Colonic mucosa (tissue), 4 donors: ENCODE measurements at regions not wholly inside any gene's neighbourhood (a gene's known extent, or its start where the extent isn't known, plus 50 kb on each side); places are given as distances from the start of the nearest gene placed in this dataset.

ENCODE experiments used
- DNase-seq: peaks from one replicate; pipeline ENCODE4 v3.0.0-alpha.2; 2020
- H3K27ac ChIP-seq: fragments of 200-600 bp; one replicate; pipeline ENCODE4 v1.8.0; 2021
- H3K27me3 ChIP-seq: fragments of 200-600 bp; one replicate; pipeline ENCODE4 v1.8.0; 2021
- H3K36me3 ChIP-seq: fragments of 200-600 bp; one replicate; pipeline ENCODE4 v1.8.0; 2021
- H3K4me1 ChIP-seq: fragments of 200-600 bp; one replicate; pipeline ENCODE4 v1.8.0; 2021; ENCODE audit warnings: mild to moderate bottlenecking
- H3K4me3 ChIP-seq: fragments of 200-600 bp; one replicate; pipeline ENCODE4 v1.8.0; 2021
- H3K9ac ChIP-seq, 2 donors: one replicate each; pipeline ENCODE4 v1.7.0; 2013; ENCODE audit warnings: control low read depth in 2 of 2, low read depth in 2 of 2, low read length in 2 of 2
- H3K9me3 ChIP-seq: fragments of 200-600 bp; one replicate; pipeline ENCODE4 v1.8.0; 2021
- intact Hi-C: fragments of 100-400 bp; cut with DNase I; formaldehyde crosslinking; loops from one replicate; pipeline ENCODE4 v1.14.1; 2022
- TF ChIP-seq, protein P1 (sequence below): fragments of 200-600 bp; IDR thresholded peaks from one replicate; pipeline ENCODE4 v1.8.0; 2022; ENCODE audit warnings: antibody characterized with exemption, mild to moderate bottlenecking
- donor health status: healthy.
- donor health status: DM: no; HTN: no; CAD: no.
- donor health status: DM: no; HTN: no; CAD: no.

DNA sequence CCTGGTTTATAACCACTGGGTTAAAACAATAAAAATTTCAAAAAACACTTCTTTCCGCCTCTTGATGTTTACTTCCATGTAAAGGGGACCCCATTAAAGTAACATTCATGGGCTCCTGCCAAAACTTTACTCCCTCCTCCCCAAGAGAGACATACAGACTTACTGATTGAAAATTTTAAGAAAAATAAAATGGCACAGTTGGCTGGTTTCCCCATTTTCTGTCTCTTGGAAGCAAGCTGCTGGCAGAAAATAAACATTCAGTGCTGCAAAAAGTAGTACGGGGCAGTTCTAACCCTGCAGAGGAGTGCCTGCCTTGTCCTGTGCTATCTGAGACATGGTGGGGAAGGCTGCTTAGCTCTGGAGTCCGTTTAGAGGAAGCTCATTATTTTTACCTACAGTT is 187.3 kb upstream of the INTU start:
- no peaks in the 10 kb centered on the region for H3K36me3 ChIP-seq
- H3K9ac ChIP-seq: no peak overlapping the region
- TF ChIP-seq, protein P1, sequence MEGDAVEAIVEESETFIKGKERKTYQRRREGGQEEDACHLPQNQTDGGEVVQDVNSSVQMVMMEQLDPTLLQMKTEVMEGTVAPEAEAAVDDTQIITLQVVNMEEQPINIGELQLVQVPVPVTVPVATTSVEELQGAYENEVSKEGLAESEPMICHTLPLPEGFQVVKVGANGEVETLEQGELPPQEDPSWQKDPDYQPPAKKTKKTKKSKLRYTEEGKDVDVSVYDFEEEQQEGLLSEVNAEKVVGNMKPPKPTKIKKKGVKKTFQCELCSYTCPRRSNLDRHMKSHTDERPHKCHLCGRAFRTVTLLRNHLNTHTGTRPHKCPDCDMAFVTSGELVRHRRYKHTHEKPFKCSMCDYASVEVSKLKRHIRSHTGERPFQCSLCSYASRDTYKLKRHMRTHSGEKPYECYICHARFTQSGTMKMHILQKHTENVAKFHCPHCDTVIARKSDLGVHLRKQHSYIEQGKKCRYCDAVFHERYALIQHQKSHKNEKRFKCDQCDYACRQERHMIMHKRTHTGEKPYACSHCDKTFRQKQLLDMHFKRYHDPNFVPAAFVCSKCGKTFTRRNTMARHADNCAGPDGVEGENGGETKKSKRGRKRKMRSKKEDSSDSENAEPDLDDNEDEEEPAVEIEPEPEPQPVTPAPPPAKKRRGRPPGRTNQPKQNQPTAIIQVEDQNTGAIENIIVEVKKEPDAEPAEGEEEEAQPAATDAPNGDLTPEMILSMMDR: no peak
- H3K4me1 ChIP-seq: no peaks in the 10 kb centered on the region
- no peak for DNase-seq
- no peaks in the 10 kb centered on the region for H3K9me3 ChIP-seq
- no peaks in the 10 kb centered on the region for H3K27me3 ChIP-seq
- intact Hi-C loops: no loop called here
- no peak overlapping the region for H3K27ac ChIP-seq
- no peak overlapping the region for H3K4me3 ChIP-seq

DNA sequence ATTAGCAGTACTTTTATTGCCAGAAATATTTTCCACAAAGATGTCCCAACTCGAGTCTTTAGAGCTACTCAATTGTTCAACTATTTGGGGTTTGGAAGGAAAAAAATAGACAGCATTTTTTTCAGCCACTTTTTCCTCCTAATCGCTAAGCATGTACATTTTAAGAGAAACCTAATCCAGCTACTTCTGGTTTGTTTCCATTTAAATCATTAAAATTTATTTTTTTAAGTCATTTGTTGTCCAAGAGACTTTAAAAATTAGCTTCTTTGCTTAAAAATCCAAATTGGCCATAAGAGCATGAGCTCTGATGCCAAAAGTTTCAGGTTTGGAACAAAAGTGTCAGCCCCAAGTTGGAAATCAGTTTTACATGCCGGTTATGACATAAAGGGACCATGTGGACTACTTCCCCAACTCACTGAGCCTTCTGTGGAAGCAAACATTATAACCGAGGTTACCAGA is 186.3 kb upstream of the INTU start:
- no peak for DNase-seq
- H3K4me1 ChIP-seq: no peaks in the 10 kb centered on the region
- no peaks in the 10 kb centered on the region for H3K9me3 ChIP-seq
- H3K27ac ChIP-seq: no peak overlapping the region
- TF ChIP-seq, protein P1: no peak
- H3K27me3 ChIP-seq: no peaks in the 10 kb centered on the region
- no peak overlapping the region for H3K4me3 ChIP-seq
- intact Hi-C loops: no loop called here
- H3K9ac ChIP-seq: no peak overlapping the region
- no peaks in the 10 kb centered on the region for H3K36me3 ChIP-seq

DNA sequence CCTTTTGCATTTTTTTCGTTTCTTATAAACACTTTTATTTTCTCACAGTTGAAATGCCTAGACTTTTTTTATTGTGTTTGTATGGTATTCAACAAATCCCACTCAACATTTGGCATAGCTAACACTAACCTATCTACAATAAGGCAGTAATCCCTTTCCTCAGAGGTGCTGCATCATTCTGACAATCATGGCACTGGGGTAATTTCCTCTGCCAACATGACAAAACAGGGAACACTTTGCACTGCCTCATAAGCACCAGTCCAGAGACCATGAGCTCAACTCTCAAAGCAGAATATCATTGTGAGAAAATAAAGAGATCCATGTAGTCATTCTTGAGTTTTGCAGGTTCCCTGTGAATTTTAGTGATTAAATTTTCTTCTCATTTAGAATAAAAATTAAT is 183.8 kb upstream of the INTU start:
- Histone ChIP-seq H3K27me3 (no peaks in the 10 kb centered on the region), H3K9me3 (no peaks in the 10 kb centered on the region), H3K9ac (no peak overlapping the region), H3K4me3 (no peak overlapping the region), H3K27ac (no peak overlapping the region), H3K36me3 (no peaks in the 10 kb centered on the region), H3K4me1 (no peaks in the 10 kb centered on the region)
- intact Hi-C loops: no loop called here
- TF ChIP-seq, protein P1: no peak
- DNase-seq: no peak

DNA sequence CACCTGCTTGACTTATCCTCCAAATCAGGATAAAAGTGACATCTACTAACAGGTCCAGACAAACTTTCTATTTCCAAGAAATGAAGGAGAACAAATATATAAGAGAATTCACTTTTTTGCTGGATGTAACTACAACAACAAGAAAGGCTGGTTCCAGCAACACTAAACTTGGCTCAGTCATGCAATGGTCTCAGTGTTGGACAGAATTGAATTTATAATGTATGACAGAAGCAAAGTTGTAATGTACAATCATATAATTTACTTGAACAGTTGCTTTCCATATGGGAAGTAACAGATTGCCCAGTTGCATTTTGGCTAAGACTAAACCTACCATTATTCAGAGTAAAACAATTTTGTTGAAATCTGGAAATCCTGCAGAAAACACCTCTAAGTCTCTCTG is 183.3 kb upstream of the INTU start:
- Histone ChIP-seq H3K4me3 (no peak overlapping the region), H3K27ac (no peak overlapping the region), H3K36me3 (no peaks in the 10 kb centered on the region), H3K9ac (no peak overlapping the region), H3K4me1 (no peaks in the 10 kb centered on the region), H3K9me3 (no peaks in the 10 kb centered on the region), H3K27me3 (no peaks in the 10 kb centered on the region)
- TF ChIP-seq, protein P1: no peak
- intact Hi-C loops: no loop called here
- no peak for DNase-seq

DNA sequence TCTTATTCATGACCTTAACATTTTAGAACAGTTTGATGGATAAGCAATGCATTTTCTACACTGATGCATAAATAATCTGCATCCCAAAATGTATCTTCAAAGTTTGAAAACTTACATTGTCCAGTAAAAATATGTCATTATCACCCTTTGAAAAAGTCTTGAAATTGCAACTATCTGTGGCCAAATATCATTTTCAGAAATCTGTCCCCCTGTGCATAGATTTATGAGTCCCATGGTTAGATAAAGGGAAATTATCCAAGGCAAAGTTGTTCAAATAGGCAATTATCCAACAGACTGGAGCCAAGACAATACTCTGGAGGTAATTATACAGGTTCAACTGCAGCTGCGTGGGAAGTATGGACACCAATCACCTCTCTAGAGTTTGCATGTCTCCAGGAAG is 182.5 kb upstream of the INTU start:
- H3K9ac ChIP-seq: no peak overlapping the region
- no peak overlapping the region for H3K27ac ChIP-seq
- no peaks in the 10 kb centered on the region for H3K36me3 ChIP-seq
- H3K4me3 ChIP-seq: no peak overlapping the region
- no peaks in the 10 kb centered on the region for H3K9me3 ChIP-seq
- DNase-seq: no peak
- H3K4me1 ChIP-seq: no peaks in the 10 kb centered on the region
- intact Hi-C loops: no loop called here
- TF ChIP-seq, protein P1: no peak
- H3K27me3 ChIP-seq: no peaks in the 10 kb centered on the region

DNA sequence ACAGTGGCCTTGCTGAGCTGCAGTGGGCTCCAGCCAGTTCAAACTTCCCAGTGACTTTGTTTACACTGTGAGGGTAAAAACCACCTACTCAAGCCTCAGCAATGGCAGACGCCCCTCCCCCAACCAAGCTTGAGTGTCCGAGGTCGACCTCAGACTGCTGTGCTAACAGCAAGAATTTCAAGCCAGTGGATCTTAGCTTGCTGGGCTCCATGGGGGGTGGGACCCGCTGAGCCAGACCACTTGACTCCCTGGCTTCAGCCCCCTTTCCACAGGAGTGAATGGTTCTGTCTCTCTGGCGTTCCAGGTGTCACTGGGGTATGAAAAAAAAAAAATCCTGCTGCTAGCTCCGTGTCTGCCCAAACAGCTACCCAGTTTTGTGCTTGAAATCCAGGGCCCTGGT is 168.9 kb upstream of the INTU start:
- no peak overlapping the region for H3K27ac ChIP-seq
- no peaks in the 10 kb centered on the region for H3K9me3 ChIP-seq
- H3K4me1 ChIP-seq: no peaks in the 10 kb centered on the region
- no peak overlapping the region for H3K4me3 ChIP-seq
- intact Hi-C loops: no loop called here
- TF ChIP-seq, protein P1: no peak
- no peak overlapping the region for H3K9ac ChIP-seq
- no peak for DNase-seq
- H3K36me3 ChIP-seq: no peaks in the 10 kb centered on the region
- H3K27me3 ChIP-seq: no peaks in the 10 kb centered on the region
